Gastroesophageal sphincter (tissue), 4 donors: ENCODE measurements at regions not wholly inside any gene's neighbourhood (a gene's known extent, or its start where the extent isn't known, plus 50 kb on each side); places are given as distances from the start of the nearest gene placed in this dataset.
"Not testable (repeated sequence)": the region's sequence is repeated elsewhere in the genome, so short reads cannot be mapped to it uniquely, and the experiment has no call there.

ENCODE experiments used
- ATAC-seq: fragments of 150-250 bp; one replicate; pipeline ENCODE4 v1.9.1; 2016; ENCODE audit warnings: mild to moderate bottlenecking, moderate library complexity
- H3K27ac ChIP-seq, 4 donors: fragments of 200-600 bp; sonication (generic) in 3 of 4; 1 replicate in 3 of 4; 2 replicates in 1 of 4; pipeline ENCODE4 v1.5.1; 2016 to 2019
- H3K27me3 ChIP-seq: fragments of 200-600 bp; sonication (generic); one replicate; pipeline ENCODE4 v1.5.1; 2019
- H3K36me3 ChIP-seq, 2 donors: fragments of 200-600 bp; sonication (generic); one replicate each; pipeline ENCODE4 v1.5.1; 2019; ENCODE audit warnings: control low read depth in 1 of 2
- H3K4me1 ChIP-seq, 3 donors: fragments of 200-600 bp; sonication (generic); 1 replicate in 2 of 3; 2 replicates in 1 of 3; pipeline ENCODE4 v1.5.1; 2016 to 2019; ENCODE audit warnings: control low read depth in 2 of 3
- H3K4me3 ChIP-seq, 2 donors: fragments of 200-600 bp; sonication (generic); one replicate each; pipeline ENCODE4 v1.5.1; 2019; ENCODE audit warnings: mild to moderate bottlenecking in 1 of 2, moderate library complexity in 1 of 2
- H3K9me3 ChIP-seq, 3 donors: fragments of 200-600 bp; sonication (generic); one replicate each; pipeline ENCODE4 v1.5.1; 2017 to 2019; ENCODE audit warnings: control low read depth in 2 of 3
- CTCF ChIP-seq, 4 experiments: fragments of 200-600 bp in 2 of 4; fragments of 450-650 bp in 2 of 4; sonication (generic) in 1 of 4; IDR thresholded peaks; one replicate each; pipeline ENCODE4 v1.5.1; 2017 to 2019; ENCODE audit warnings: antibody characterized with exemption in 4 of 4, mild to moderate bottlenecking in 2 of 4, moderate library complexity in 2 of 4
- EP300 ChIP-seq: sonication (generic); formaldehyde crosslinking; IDR thresholded peaks from one replicate; pipeline ENCODE4 v1.6.1; 2017; ENCODE audit warnings: antibody characterized with exemption, mild to moderate bottlenecking
- POLR2A ChIP-seq, 2 donors: fragments of 450-650 bp; IDR thresholded peaks; one replicate each; pipeline ENCODE4 v1.6.1; 2017; ENCODE audit warnings: antibody characterized with exemption in 2 of 2, mild to moderate bottlenecking in 2 of 2, moderate library complexity in 1 of 2
- POLR2AphosphoS5 ChIP-seq: sonication (generic); formaldehyde crosslinking; IDR thresholded peaks from one replicate; pipeline ENCODE4 v1.6.1; 2017; ENCODE audit warnings: antibody characterized with exemption
- WGBS, 2 donors: methylation state at CpG; one replicate each; pipeline ENCODE4 v1.1.5; 2018; ENCODE audit warnings: low coverage in 1 of 2; 5-methylcytosine and 5-hydroxymethylcytosine counted together

GRCh38 chr9:78439866-78440830, 143.2 kb downstream of the PSAT1 start:
- no peak for ATAC-seq
- TF ChIP-seq POLR2AphosphoS5 (no peak), CTCF (IDR thresholded peaks at IDR 0.05) (no peak), POLR2A (IDR thresholded peaks at IDR 0.05) (no peak)
- peaks cover 0 to 16% (median 0%) of the 10 kb centered on the region in 3 donors for H3K4me1 ChIP-seq
- H3K9me3 ChIP-seq, result no peaks in the 10 kb centered on the region
- H3K4me3 ChIP-seq, result no peak overlapping the region
- H3K36me3 ChIP-seq, result no peaks in the 10 kb centered on the region
- peaks cover 4% of the 10 kb centered on the region for H3K27me3 ChIP-seq
- WGBS, 2 donors, result 74 to 80% methylated on average over 4 to 7 of the region's 10 CpGs
- H3K27ac ChIP-seq, result no peak overlapping the region

DNA sequence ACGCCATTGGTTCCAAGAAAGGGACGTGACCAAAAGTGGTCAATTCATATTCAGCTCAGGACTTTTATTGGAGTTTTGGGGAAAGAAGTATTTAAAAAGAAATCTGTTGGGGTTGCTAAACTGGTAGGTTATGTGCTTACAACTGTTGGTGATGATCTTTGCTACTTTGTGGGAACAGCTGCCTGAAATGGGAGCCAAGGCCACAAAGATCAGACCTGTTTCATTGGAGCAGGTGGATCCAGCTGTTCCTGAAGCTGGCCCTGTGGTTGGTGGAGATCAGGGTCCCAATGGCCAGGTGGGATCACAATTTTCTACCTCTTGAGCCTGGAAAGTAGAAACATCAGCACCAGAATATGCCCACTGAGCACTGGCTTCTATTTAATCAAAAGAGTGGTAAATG, 144.5 kb downstream of the PSAT1 start:
- 86 to 91% methylated on average over 2 of the region's 2 CpGs for WGBS, 2 donors
- H3K27ac ChIP-seq, result no peak overlapping the region
- H3K27me3 ChIP-seq, result no peaks in the 10 kb centered on the region
- TF ChIP-seq POLR2AphosphoS5 (no peak), EP300 (no peak), CTCF (IDR thresholded peaks at IDR 0.05) (no peak), POLR2A (IDR thresholded peaks at IDR 0.05) (no peak)
- H3K36me3 ChIP-seq, result no peaks in the 10 kb centered on the region
- peaks cover 0 to 16% (median 0%) of the 10 kb centered on the region in 3 donors for H3K4me1 ChIP-seq
- ATAC-seq, result no peak
- H3K9me3 ChIP-seq, result no peaks in the 10 kb centered on the region
- no peak overlapping the region for H3K4me3 ChIP-seq

DNA sequence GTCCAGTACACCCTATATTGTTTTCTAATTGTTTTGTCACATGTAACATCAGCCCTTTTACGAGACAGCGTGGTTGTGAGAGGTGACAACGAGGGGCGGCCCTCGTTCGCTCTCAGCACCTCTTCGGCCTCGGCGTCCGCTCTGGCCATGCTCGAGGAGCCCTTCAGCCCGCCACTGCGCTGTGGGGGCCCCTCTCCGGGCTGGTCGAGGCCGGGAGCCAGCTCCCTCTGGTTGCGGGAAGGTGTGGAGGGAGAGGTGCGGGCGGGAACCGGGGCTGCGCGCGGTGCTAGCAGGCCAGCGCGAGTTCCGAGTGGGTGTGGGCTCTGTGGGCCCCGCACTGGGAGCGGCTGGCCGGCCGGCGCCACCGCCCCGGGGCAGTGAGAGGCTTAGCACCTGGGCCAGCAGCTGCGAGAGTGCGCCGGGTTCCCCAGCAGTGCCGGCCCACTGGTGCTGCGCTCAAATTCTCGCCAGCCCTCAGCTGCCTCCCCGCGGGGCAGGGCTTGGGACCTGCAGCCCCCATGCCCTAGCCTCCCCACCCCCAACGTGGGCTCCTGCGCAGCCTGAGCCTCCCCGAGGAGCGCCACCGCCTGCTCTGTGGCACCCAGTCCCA, 145.0 kb downstream of the PSAT1 start:
- no peak for ATAC-seq
- Histone ChIP-seq H3K4me3 (no peak overlapping the region), H3K36me3 (no peaks in the 10 kb centered on the region), H3K27ac (no peak overlapping the region), H3K9me3 (no peaks in the 10 kb centered on the region), H3K4me1 (peaks cover 0 to 16% (median 0%) of the 10 kb centered on the region in 3 donors), H3K27me3 (no peaks in the 10 kb centered on the region)
- TF ChIP-seq POLR2A (IDR thresholded peaks at IDR 0.05) (no peak), EP300 (no peak), CTCF (IDR thresholded peaks at IDR 0.05) (no peak), POLR2AphosphoS5 (no peak)
- no CpG with 5 or more reads among the region's 46 CpGs for WGBS, 2 donors

DNA sequence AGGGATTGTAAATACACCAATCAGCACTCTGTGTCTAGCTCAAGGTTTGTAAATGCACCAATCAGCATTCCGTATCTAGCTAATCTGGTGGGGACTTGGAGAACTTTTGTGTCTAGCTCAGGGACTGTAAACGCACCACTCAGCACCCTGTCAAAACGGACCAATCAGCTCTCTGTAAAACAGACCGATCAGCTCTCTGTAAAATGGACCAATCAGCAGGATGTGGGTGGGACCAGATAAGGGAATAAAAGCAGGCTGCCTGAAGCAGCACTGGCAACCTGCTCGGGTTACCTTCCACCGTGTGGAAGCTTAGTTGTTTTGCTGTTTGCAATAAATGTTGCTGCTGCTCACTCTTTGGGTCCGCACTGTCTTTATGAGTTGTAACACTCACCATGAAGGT, 145.7 kb downstream of the PSAT1 start:
- not testable (repeated sequence) for H3K27ac ChIP-seq, H3K4me3 ChIP-seq, H3K27me3 ChIP-seq, H3K9me3 ChIP-seq, ATAC-seq, H3K36me3 ChIP-seq
- H3K4me1 ChIP-seq, result peaks cover 0 to 16% (median 0%) of the 10 kb centered on the region in 3 donors
- 80% methylated on average over 2 of the region's 7 CpGs; no CpG with 5 or more reads in 1 of the 2 donors for WGBS, 2 donors

GRCh38 chr9:78443946-78444345, 147.0 kb downstream of the PSAT1 start:
- H3K4me3 ChIP-seq, result no peak overlapping the region
- peaks cover 4% of the 10 kb centered on the region for H3K27me3 ChIP-seq
- no peaks in the 10 kb centered on the region for H3K36me3 ChIP-seq
- peaks cover 0 to 13% (median 0%) of the 10 kb centered on the region in 3 donors for H3K4me1 ChIP-seq
- no peak for ATAC-seq
- 57 to 67% methylated on average over 1 to 5 of the region's 7 CpGs for WGBS, 2 donors
- no peak overlapping the region for H3K27ac ChIP-seq
- TF ChIP-seq POLR2AphosphoS5 (no peak), POLR2A (IDR thresholded peaks at IDR 0.05) (no peak), CTCF (IDR thresholded peaks at IDR 0.05) (no peak), EP300 (no peak)
- H3K9me3 ChIP-seq, result no peaks in the 10 kb centered on the region
